ENCODE measurements at regions not wholly inside any gene's neighbourhood (a gene's known extent, or its start where the extent isn't known, plus 50 kb on each side); places are given as distances from the start of the nearest gene placed in this dataset.

GRCh38 chr11:131231317-131231940 is 139.0 kb upstream of the NTM start:
- DNase-seq (ENCODE audit: low read depth in 2 of 2) = no peak

- DNase-seq (ENCODE audit: low read depth in 2 of 2) = no peak
Measured at GRCh38 chr11:131232261-131232660, 138.2 kb upstream of the NTM start.

- no peak for DNase-seq (ENCODE audit: low read depth in 2 of 2)
Measured at GRCh38 chr11:131234221-131234620, 136.2 kb upstream of the NTM start.

GRCh38 chr11:131235328-131236298 is 134.8 kb upstream of the NTM start:
- no peak for DNase-seq (ENCODE audit: low read depth in 2 of 2)

GRCh38 chr11:131240421-131240820 is 130.0 kb upstream of the NTM start:
- DNase-seq (ENCODE audit: low read depth in 2 of 2) = no peak

GRCh38 chr11:131242476-131243000 is 127.9 kb upstream of the NTM start:
- no peak for DNase-seq (ENCODE audit: low read depth in 2 of 2)

GRCh38 chr11:131246156-131246555 is 124.3 kb upstream of the NTM start:
- no peak for DNase-seq (ENCODE audit: low read depth in 2 of 2)

- DNase-seq (ENCODE audit: low read depth in 2 of 2) = no peak
Measured at GRCh38 chr11:131246663-131247062, 123.8 kb upstream of the NTM start.

GRCh38 chr11:131248588-131248987 is 121.8 kb upstream of the NTM start:
- DNase-seq (ENCODE audit: low read depth in 2 of 2) = no peak

GRCh38 chr11:131253142-131253655 is 117.2 kb upstream of the NTM start:
- no peak for DNase-seq (ENCODE audit: low read depth in 2 of 2)

GRCh38 chr11:131253656-131254151 is 116.7 kb upstream of the NTM start:
- no peak for DNase-seq (ENCODE audit: low read depth in 2 of 2)

- no peak for DNase-seq (ENCODE audit: low read depth in 2 of 2)
Measured at GRCh38 chr11:131254254-131254653, 116.2 kb upstream of the NTM start.

- no peak for DNase-seq (ENCODE audit: low read depth in 2 of 2)
Measured at GRCh38 chr11:131274233-131274632, 96.2 kb upstream of the NTM start.

GRCh38 chr11:131275580-131275979 is 94.8 kb upstream of the NTM start:
- no peak for DNase-seq (ENCODE audit: low read depth in 2 of 2)

- DNase-seq (ENCODE audit: low read depth in 2 of 2) = no peak
Measured at GRCh38 chr11:131278472-131278871, 91.9 kb upstream of the NTM start.

- no peak for DNase-seq (ENCODE audit: low read depth in 2 of 2)
Measured at GRCh38 chr11:131279654-131280384, 90.6 kb upstream of the NTM start.

- DNase-seq (ENCODE audit: low read depth in 2 of 2) = no peak
Measured at GRCh38 chr11:131281316-131281715, 89.1 kb upstream of the NTM start.

GRCh38 chr11:131284041-131284440 is 86.4 kb upstream of the NTM start:
- no peak for DNase-seq (ENCODE audit: low read depth in 2 of 2)

- no peak for DNase-seq (ENCODE audit: low read depth in 2 of 2)
Measured at GRCh38 chr11:131288521-131289091, 81.8 kb upstream of the NTM start.

GRCh38 chr11:131290185-131290584 is 80.2 kb upstream of the NTM start:
- no peak for DNase-seq (ENCODE audit: low read depth in 2 of 2)

- DNase-seq (ENCODE audit: low read depth in 2 of 2) = no peak
Measured at GRCh38 chr11:131295986-131296385, 74.4 kb upstream of the NTM start.

All from lung microvascular endothelial cell (primary cell).